Panc1 (cell line): ENCODE measurements at regions not wholly inside any gene's neighbourhood (a gene's known extent, or its start where the extent isn't known, plus 50 kb on each side); places are given as distances from the start of the nearest gene placed in this dataset.

Source experiments
- ATAC-seq: fragments of 200-7000 bp; cut with Tn5 transposase; 2 replicates; pipeline ENCODE4 v1.9.1; 2020; ENCODE audit warnings: mild to moderate bottlenecking, moderate library complexity
- BruUV-seq: library from RNA; stranded (reverse); fragments of 400-500 nt; replicated peaks from 2 replicates; lab custom pipeline; 2021; lab: Mats Ljungman, UMichigan
- CTCF ChIA-PET: fragments of 300-600 bp; sonication (Branson Sonifier 250); formaldehyde crosslinking; loops from one replicate; lab custom pipeline; 2022; ENCODE audit warnings: antibody characterized with exemption; lab: Charles Lee
- POLR2A ChIA-PET: fragments of 300-600 bp; sonication (Branson Sonifier 250); formaldehyde crosslinking; loops from one replicate; lab custom pipeline; 2022; ENCODE audit warnings: antibody characterized with exemption; lab: Charles Lee
- DNase-seq: peaks from one replicate; pipeline ENCODE4 v3.0.0-alpha.2; 2010; ENCODE audit warnings: low read depth, low spot score
- H3K27ac ChIP-seq: 2 replicates; pipeline ENCODE4 v1.5.1; 2011; ENCODE audit warnings: mild to moderate bottlenecking, low read length, inconsistent platforms
- H3K27me3 ChIP-seq: fragments of 200-500 bp; sonication (Bioruptor generic); 2 replicates; pipeline ENCODE4 v1.6.0; 2014; ENCODE audit warnings: low read length, inconsistent platforms; ENCODE audit not compliant: control insufficient read depth, insufficient read depth
- H3K36me3 ChIP-seq: fragments of 200-500 bp; sonication (Bioruptor generic); 2 replicates; pipeline ENCODE4 v1.5.1; 2014; ENCODE audit warnings: inconsistent platforms, mild to moderate bottlenecking, low read length, moderate library complexity; ENCODE audit not compliant: control insufficient read depth, insufficient read depth
- H3K4me1 ChIP-seq: 2 replicates; pipeline ENCODE4 v1.5.1; 2011; ENCODE audit warnings: inconsistent platforms, mild to moderate bottlenecking, low read length, moderate library complexity; ENCODE audit not compliant: control insufficient read depth, insufficient read depth
- H3K4me3 ChIP-seq, 2 experiments: 2 replicates each; pipeline ENCODE4 v1.5.1; 2011 to 2012; ENCODE audit warnings: low read depth in 2 of 2, low read length in 2 of 2, mild to moderate bottlenecking in 2 of 2, inconsistent platforms in 1 of 2, moderate library complexity in 1 of 2
- H3K9me3 ChIP-seq: fragments of 200-500 bp; sonication (Bioruptor generic); 2 replicates; pipeline ENCODE4 v1.5.1; 2014; ENCODE audit warnings: low read depth, mild to moderate bottlenecking, inconsistent platforms, low read length, moderate library complexity; ENCODE audit not compliant: control insufficient read depth, insufficient read depth
- CTCF ChIP-seq: fragments of 450-650 bp; IDR thresholded peaks from 2 replicates; pipeline ENCODE4 v1.5.1; 2017; ENCODE audit warnings: mild to moderate bottlenecking
- POLR2AphosphoS5 ChIP-seq: IDR thresholded peaks from 2 replicates; pipeline ENCODE4 v1.6.1; 2012; ENCODE audit warnings: mild to moderate bottlenecking, low read depth, low read length, moderate library complexity
- SIN3A ChIP-seq: IDR thresholded peaks from 2 replicates; pipeline ENCODE4 v1.6.1; 2012; ENCODE audit warnings: low read depth, mild to moderate bottlenecking, low read length, moderate library complexity, borderline replicate concordance; ENCODE audit not compliant: insufficient read depth
- TCF7L2 ChIP-seq: IDR thresholded peaks from 2 replicates; pipeline ENCODE4 v1.6.1; 2011; ENCODE audit warnings: mild to moderate bottlenecking, low read depth, low read length, inconsistent platforms
- in situ Hi-C: cut with HindIII; loops from 2 replicates; pipeline ENCODE4 v1.10.0; 2016; ENCODE audit warnings: low sequenced_read_pairs, low pct_unique_long_range_greater_than_20kb
- intact Hi-C: fragments of 100-400 bp; cut with micrococcal nuclease; formaldehyde crosslinking; loops from one replicate; pipeline ENCODE4 v1.10.0; 2022; ENCODE audit not compliant: unreplicated experiment
- TF ChIP-seq, protein P1 (sequence below), 2 experiments: IDR thresholded peaks; 2 replicates each; pipeline ENCODE4 v1.6.1; 2011 to 2012; ENCODE audit warnings: low read depth in 2 of 2, control low read depth in 1 of 2, low read length in 1 of 2, mild to moderate bottlenecking in 1 of 2, moderate library complexity in 1 of 2; ENCODE audit not compliant: insufficient read depth in 1 of 2

DNA sequence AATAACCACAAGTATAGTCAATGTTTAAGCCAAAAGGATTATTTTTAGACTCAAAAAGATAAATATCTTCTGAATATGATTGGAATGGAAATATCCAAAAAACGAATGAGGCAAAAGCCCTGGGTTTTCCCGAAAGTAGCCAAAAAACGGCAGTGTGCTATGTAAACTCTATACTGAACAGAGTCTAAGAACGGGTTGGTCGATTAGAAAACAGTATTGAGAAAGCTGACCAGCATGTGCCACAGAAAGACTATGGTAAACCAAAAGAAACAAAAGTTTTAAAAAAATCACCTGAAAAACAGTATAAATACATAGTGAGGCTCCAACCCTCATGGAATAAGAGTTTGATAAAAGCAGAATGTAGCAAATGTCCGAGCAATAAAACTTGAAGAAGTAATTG, 92.0 kb upstream of the DLGAP1 start:
- ChIA-PET CTCF (no interaction called here), POLR2A (no interaction called here)
- ATAC-seq = no peak
- TF ChIP-seq, protein P1, sequence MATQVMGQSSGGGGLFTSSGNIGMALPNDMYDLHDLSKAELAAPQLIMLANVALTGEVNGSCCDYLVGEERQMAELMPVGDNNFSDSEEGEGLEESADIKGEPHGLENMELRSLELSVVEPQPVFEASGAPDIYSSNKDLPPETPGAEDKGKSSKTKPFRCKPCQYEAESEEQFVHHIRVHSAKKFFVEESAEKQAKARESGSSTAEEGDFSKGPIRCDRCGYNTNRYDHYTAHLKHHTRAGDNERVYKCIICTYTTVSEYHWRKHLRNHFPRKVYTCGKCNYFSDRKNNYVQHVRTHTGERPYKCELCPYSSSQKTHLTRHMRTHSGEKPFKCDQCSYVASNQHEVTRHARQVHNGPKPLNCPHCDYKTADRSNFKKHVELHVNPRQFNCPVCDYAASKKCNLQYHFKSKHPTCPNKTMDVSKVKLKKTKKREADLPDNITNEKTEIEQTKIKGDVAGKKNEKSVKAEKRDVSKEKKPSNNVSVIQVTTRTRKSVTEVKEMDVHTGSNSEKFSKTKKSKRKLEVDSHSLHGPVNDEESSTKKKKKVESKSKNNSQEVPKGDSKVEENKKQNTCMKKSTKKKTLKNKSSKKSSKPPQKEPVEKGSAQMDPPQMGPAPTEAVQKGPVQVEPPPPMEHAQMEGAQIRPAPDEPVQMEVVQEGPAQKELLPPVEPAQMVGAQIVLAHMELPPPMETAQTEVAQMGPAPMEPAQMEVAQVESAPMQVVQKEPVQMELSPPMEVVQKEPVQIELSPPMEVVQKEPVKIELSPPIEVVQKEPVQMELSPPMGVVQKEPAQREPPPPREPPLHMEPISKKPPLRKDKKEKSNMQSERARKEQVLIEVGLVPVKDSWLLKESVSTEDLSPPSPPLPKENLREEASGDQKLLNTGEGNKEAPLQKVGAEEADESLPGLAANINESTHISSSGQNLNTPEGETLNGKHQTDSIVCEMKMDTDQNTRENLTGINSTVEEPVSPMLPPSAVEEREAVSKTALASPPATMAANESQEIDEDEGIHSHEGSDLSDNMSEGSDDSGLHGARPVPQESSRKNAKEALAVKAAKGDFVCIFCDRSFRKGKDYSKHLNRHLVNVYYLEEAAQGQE (IDR thresholded peaks at IDR 0.05; ENCODE audit: insufficient read depth in 1 of 2, low read depth in 2 of 2, low read length in 1 of 2) = no peak
- TF ChIP-seq SIN3A = no peak
- TF ChIP-seq TCF7L2 = no peak
- no peak for TF ChIP-seq POLR2AphosphoS5
- no peak for TF ChIP-seq CTCF
- no peak for DNase-seq
- Histone ChIP-seq H3K27ac (no peak overlapping the region), H3K27me3 (no peaks in the 10 kb centered on the region), H3K4me1 (no peaks in the 10 kb centered on the region), H3K4me3 (no peak overlapping the region), H3K36me3 (no peaks in the 10 kb centered on the region), H3K9me3 (no peaks in the 10 kb centered on the region)
- in situ Hi-C loops (no loop called here), intact Hi-C loops (no loop called here)
- no TSS peak for BruUV-seq

- ATAC-seq = no peak
- DNase-seq = no peak
- no TSS peak for BruUV-seq
- TF ChIP-seq, protein P1 (IDR thresholded peaks at IDR 0.05; ENCODE audit: insufficient read depth in 1 of 2, low read depth in 2 of 2, low read length in 1 of 2) = no peak
- H3K27me3 ChIP-seq = no peaks in the 10 kb centered on the region
- no peak overlapping the region for H3K27ac ChIP-seq
- H3K4me3 ChIP-seq = no peak overlapping the region
- ChIA-PET POLR2A (no interaction called here), CTCF (no interaction called here)
- in situ Hi-C loops = no loop called here
- H3K9me3 ChIP-seq = 0 out of 2 replicates have a peak, but pooled peaks cover 1% of the 10 kb centered on the region
- intact Hi-C loops = no loop called here
- H3K4me1 ChIP-seq = no peaks in the 10 kb centered on the region
- H3K36me3 ChIP-seq = no peaks in the 10 kb centered on the region
Measured at GRCh38 chr18:4544142-4544541, 89.0 kb upstream of the DLGAP1 start.
